BE2C (cell line): ENCODE measurements at regions not wholly inside any gene's neighbourhood (a gene's known extent, or its start where the extent isn't known, plus 50 kb on each side); places are given as distances from the start of the nearest gene placed in this dataset.
"Not testable (repeated sequence)": the region's sequence is repeated elsewhere in the genome, so short reads cannot be mapped to it uniquely, and the experiment has no call there.

Experiments used
- DNase-seq: peaks from one replicate; pipeline ENCODE4 v3.0.0-alpha.2; 2020
- H3K27me3 ChIP-seq: fragments of 250-450 bp; sonication (Bioruptor Pico); 2 replicates; pipeline ENCODE4 v1.5.1; 2020; ENCODE audit warnings: mild to moderate bottlenecking
- H3K36me3 ChIP-seq: fragments of 250-450 bp; sonication (Bioruptor Pico); 2 replicates; pipeline ENCODE4 v1.5.1; 2020; ENCODE audit warnings: mild to moderate bottlenecking
- H3K4me1 ChIP-seq: fragments of 250-450 bp; sonication (Bioruptor Pico); 2 replicates; pipeline ENCODE4 v1.5.1; 2020
- H3K4me3 ChIP-seq: 2 replicates; pipeline ENCODE4 v1.5.1; 2011; ENCODE audit warnings: low read depth, low read length
- H3K9me3 ChIP-seq: fragments of 250-450 bp; sonication (Bioruptor Pico); 2 replicates; pipeline ENCODE4 v1.5.1; 2020
- TF ChIP-seq, protein P1 (sequence below): IDR thresholded peaks from 2 replicates; pipeline ENCODE4 v1.5.1; 2012; ENCODE audit warnings: mild to moderate bottlenecking, low read depth, low read length

DNA sequence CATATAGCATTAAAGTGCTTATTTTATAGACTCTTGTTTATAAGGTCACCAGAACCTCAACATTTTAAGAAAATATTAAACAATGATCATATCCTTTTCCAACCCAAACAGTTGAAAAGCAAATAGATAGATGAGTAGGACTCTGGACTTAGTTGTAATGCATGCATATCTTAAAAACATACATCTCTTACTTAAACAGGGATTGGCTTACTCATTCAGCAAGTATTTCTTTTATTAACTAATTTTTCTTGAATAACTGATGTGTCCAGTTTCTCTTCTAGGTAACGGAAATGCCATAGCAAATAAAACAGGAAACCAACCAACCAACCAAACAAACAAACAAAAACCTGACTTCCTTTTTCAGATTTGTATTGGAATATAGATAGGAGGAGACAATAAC, 70.9 kb upstream of the NBPF4 start:
- DNase-seq: no peak
- TF ChIP-seq, protein P1, sequence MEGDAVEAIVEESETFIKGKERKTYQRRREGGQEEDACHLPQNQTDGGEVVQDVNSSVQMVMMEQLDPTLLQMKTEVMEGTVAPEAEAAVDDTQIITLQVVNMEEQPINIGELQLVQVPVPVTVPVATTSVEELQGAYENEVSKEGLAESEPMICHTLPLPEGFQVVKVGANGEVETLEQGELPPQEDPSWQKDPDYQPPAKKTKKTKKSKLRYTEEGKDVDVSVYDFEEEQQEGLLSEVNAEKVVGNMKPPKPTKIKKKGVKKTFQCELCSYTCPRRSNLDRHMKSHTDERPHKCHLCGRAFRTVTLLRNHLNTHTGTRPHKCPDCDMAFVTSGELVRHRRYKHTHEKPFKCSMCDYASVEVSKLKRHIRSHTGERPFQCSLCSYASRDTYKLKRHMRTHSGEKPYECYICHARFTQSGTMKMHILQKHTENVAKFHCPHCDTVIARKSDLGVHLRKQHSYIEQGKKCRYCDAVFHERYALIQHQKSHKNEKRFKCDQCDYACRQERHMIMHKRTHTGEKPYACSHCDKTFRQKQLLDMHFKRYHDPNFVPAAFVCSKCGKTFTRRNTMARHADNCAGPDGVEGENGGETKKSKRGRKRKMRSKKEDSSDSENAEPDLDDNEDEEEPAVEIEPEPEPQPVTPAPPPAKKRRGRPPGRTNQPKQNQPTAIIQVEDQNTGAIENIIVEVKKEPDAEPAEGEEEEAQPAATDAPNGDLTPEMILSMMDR: no peak
- Histone ChIP-seq H3K9me3 (no peaks in the 10 kb centered on the region), H3K4me1 (no peaks in the 10 kb centered on the region), H3K27me3 (peaks cover 3% of the 10 kb centered on the region; the same call in 1 of the 2 replicates), H3K4me3 (no peak overlapping the region), H3K36me3 (no peaks in the 10 kb centered on the region)

DNA sequence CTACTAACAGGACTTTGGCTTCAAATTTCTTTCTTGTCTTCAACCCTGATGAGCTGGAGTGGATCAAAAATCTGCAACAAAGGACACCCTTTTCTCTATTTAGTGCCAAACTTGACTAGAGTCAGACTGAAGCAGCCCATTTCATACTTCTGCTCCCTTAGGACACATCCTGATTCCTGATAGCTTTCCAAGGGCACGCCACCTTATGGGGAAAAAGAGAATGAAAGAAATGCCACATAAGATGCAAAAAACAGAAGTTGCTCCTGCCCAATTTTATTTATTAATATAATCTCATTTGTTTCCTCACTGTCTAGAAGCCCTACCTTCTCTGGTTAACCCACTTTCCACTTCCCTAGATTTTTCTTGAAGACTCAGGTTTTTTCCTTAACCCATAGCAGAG, 72.7 kb upstream of the NBPF4 start:
- Histone ChIP-seq H3K4me3 (no peak overlapping the region), H3K36me3 (no peaks in the 10 kb centered on the region)
- no peak for DNase-seq

DNA sequence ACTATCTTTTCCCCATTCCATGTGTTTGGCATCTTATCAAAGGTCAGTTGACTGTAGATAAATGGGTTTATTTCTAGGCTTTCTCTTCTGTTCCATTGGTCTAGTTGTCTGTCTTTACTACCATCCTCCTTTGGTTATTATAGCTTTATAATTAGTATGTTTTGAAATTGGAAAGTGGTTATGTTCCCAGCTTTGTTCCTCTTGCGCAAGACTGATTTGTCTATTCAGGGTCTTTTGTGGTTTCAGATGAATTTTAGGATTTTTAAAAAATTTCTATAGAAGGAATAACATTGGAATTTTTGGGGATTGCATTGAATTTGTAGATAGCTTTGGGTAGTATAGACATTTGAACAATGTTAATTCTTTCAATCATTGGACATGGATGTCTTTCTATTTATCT, 77.0 kb upstream of the NBPF4 start:
- no peaks in the 10 kb centered on the region for H3K27me3 ChIP-seq
- no peaks in the 10 kb centered on the region for H3K4me1 ChIP-seq
- no peaks in the 10 kb centered on the region for H3K9me3 ChIP-seq
- H3K36me3 ChIP-seq: no peaks in the 10 kb centered on the region
- H3K4me3 ChIP-seq: no peak overlapping the region
- no peak for DNase-seq
- TF ChIP-seq, protein P1: no peak

More for the DNA sequence above, 72.7 kb upstream of the NBPF4 start:
- Histone ChIP-seq H3K4me1 (no peaks in the 10 kb centered on the region), H3K9me3 (no peaks in the 10 kb centered on the region), H3K27me3 (peaks cover 3% of the 10 kb centered on the region; the same call in 1 of the 2 replicates)
- TF ChIP-seq, protein P1: peak; percentile 39

DNA sequence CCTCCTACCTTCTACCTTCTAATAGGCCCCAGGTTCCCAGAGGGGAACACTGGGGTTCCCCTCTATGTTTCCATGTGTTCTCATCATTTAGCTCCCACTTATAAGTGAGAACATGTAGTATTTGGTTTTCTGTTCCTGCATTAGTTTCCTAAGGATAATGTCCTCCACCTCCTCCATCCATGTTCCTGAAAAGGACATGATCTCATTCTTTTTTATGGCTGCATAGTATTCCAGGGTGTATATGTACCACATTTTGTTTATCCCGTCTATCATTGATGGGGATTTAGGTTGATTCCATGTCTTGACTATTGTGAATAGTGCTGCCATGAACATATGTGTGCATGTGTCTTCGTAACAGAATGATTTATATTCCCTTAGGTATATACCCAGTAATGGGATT, 81.5 kb upstream of the NBPF4 start:
- H3K36me3 ChIP-seq, H3K4me3 ChIP-seq, H3K4me1 ChIP-seq, DNase-seq, H3K9me3 ChIP-seq, H3K27me3 ChIP-seq: not testable (repeated sequence)

DNA sequence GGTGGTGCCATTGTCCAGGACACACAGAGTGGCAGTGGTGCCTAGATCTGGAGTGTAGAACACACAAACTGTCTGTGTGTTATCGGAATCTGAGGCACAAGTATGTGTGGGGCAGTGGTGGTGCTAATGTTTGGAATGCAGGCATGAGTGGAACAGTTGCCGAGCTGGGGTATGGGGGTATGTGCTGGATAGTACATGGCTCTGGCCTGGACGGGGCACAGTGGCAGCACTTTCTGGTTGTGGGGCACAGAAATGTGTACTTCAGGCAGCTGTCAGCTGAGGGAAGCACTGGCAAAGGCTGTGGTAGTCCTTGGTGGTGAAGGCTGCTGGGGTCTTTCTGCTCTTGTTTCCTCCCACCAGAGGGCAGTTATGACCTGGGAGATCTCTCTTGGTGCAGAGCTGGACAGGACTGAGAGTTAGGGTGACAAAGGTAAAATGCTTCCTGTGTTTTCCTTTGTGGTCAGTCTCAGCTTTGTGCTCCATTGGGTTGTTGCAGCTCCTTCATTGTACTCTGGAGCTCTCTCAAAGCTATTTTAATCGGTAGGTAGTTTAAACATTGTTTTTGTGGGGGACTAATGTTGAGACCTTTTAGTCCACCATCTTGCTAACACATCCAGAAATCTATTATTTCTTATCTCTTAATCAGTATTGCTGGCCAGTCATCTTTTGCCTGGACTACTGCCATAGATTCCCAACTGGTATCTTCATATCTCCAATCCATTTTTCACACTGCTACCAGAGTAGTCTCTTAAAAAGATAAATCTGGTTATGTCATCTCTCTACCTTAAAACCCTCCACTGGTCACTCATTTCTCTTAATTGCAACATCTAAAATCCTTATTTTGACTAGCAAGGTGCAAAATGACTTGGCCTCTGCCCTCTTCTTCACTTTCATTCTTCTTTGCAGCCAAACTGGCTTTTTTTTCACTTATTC, 83.9 kb upstream of the NBPF4 start:
- Histone ChIP-seq H3K4me3 (no peak overlapping the region), H3K9me3 (no peaks in the 10 kb centered on the region), H3K27me3 (no peaks in the 10 kb centered on the region), H3K36me3 (no peaks in the 10 kb centered on the region), H3K4me1 (no peaks in the 10 kb centered on the region)
- peak; percentile 9 for DNase-seq
- TF ChIP-seq, protein P1: peak; percentile 30

DNA sequence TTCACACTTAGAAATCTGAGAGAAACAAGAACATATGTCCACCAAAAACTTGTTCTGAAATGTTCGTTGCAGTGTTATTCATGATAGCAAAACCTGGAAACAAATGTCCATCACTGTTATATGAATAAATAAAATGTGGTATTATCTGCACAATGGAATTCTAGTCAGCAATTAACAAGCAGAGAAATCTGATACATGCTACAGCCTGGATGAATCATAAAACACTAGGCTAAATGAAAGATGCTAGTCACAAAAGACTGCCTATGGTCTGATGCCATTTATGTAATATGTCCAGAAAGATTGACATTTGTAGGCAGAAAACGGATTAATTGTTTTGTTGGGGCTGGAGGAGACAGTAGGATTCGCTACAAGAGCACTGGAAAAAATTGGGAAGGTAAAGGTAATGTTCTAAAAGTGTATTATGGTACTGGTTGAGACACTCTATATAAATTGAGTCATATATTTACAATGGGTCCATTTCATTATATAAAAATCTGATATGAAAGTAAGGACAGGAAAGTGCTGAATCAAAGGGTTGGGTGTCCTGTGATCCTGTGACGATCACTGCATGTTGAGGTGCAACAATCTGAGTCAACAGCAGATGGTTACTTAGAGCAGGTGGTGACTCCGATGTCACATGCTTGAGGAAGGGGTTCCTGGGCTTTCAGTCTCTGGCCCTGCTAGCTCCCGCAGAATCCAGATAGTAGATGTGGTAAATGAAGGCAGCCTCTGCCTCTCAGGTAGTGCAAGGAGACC, 102.1 kb upstream of the NBPF4 start:
- no peak overlapping the region for H3K4me3 ChIP-seq
- H3K4me1 ChIP-seq: no peaks in the 10 kb centered on the region
- H3K36me3 ChIP-seq: no peaks in the 10 kb centered on the region
- H3K27me3 ChIP-seq: peaks cover 6% of the 10 kb centered on the region; the same call in 1 of the 2 replicates
- TF ChIP-seq, protein P1: no peak
- no peaks in the 10 kb centered on the region for H3K9me3 ChIP-seq
- no peak for DNase-seq
